ENCODE measurements at regions not wholly inside any gene's neighbourhood (a gene's known extent, or its start where the extent isn't known, plus 50 kb on each side); places are given as distances from the start of the nearest gene placed in this dataset.

DNA sequence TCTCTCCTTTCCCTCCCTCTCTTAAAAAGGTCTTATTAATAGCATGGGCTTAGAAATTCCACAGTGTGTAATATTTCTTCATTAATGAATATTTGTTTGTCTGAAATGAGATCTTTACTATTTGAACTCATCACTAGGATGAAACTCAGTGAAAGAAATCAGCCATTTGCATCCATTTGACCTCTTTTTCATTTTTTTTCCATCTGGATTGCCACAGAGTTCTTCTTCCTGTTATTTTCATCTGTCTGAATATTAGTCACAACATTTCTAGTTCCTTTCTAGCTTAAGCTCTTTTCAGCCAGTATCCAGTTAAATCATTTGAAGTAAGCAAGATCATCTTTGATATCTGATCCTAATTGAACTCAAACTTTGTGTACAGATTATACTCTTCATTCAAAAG, 69.2 kb upstream of the PLS3 start:
- peaks cover 0 to 6% (median 3%) of the 10 kb centered on the region in 4 donors for H3K4me1 ChIP-seq (ENCODE audit: control insufficient read depth in 4 of 4, insufficient read depth in 4 of 4, low read length in 3 of 4)
- H3K9ac ChIP-seq (ENCODE audit: low read depth in 1 of 2, low read length in 2 of 2), result no peak overlapping the region
- H3K9me3 ChIP-seq (ENCODE audit: control insufficient read depth in 4 of 4, low read length in 3 of 4), result no peaks in the 10 kb centered on the region
- no peak overlapping the region for H3K4me3 ChIP-seq (ENCODE audit: low read depth in 1 of 3, low read length in 3 of 3)
- TF ChIP-seq JUND (IDR thresholded peaks at IDR 0.05) (no peak), YY1 (IDR thresholded peaks at IDR 0.05) (no peak), FOXA1 (IDR thresholded peaks at IDR 0.05) (no peak), HNF4A (conservative IDR thresholded peaks at IDR 0.05) (no peak), TAF1 (conservative IDR thresholded peaks at IDR 0.05) (no peak), EGR1 (IDR thresholded peaks at IDR 0.05; ENCODE audit: low read depth in 2 of 2) (no peak), HNF4G (IDR thresholded peaks at IDR 0.05) (no peak), RAD21 (IDR thresholded peaks at IDR 0.05) (no peak)
- TF ChIP-seq, protein P1, sequence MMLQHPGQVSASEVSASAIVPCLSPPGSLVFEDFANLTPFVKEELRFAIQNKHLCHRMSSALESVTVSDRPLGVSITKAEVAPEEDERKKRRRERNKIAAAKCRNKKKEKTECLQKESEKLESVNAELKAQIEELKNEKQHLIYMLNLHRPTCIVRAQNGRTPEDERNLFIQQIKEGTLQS (IDR thresholded peaks at IDR 0.05), result no peak
- no peak overlapping the region for H3K27ac ChIP-seq (ENCODE audit: low read depth in 1 of 2, low read length in 2 of 2)
- no peaks in the 10 kb centered on the region for H3K36me3 ChIP-seq (ENCODE audit: control insufficient read depth in 4 of 4, insufficient read depth in 3 of 4, low read depth in 1 of 4, low read length in 3 of 4)
- no peak for DNase-seq (ENCODE audit: low spot score)
- H3K27me3 ChIP-seq (ENCODE audit: control insufficient read depth in 4 of 4, insufficient read depth in 4 of 4, low read length in 3 of 4), result peaks cover 0 to 3% (median 0%) of the 10 kb centered on the region in 4 donors

DNA sequence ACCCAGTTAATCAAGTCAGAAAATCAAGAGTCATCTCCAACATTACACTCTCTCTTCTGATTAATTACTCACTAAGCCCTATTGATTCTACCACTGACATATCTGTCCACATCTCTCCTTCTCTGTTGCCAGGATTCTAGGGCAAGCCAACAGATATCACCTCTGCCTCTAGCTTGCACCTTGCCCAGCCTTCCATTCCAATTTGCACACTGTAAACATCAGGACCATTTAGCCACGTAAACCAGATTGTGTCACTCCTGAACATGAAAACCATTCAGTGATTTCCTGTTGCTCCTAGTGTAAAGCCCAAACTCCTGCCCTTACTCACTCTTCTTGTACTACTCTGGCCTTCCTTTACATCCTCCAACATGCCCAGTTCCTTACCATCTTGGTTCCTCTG, 68.0 kb upstream of the PLS3 start:
- TF ChIP-seq SP1 (IDR thresholded peaks at IDR 0.05) (peak; percentile 52), JUND (IDR thresholded peaks at IDR 0.05) (peak in 1 of 2 donors; percentile 43), HNF4G (IDR thresholded peaks at IDR 0.05) (no peak), YY1 (IDR thresholded peaks at IDR 0.05) (peak; percentile 84), NR2F2 (IDR thresholded peaks at IDR 0.05) (no peak), HNF4A (conservative IDR thresholded peaks at IDR 0.05) (peak; percentile 59 to 85), TAF1 (conservative IDR thresholded peaks at IDR 0.05) (no peak), GABPA (IDR thresholded peaks at IDR 0.05 in 1 of 2, conservative IDR thresholded peaks at IDR 0.05 in 1 of 2) (peak in 1 of 2 donors; percentile 24), FOXA1 (IDR thresholded peaks at IDR 0.05) (peak; percentile 40), RAD21 (IDR thresholded peaks at IDR 0.05) (peak; percentile 27 to 55), FOXA2 (IDR thresholded peaks at IDR 0.05) (peak; percentile 92), RXRA (IDR thresholded peaks at IDR 0.05) (peak in 1 of 2 donors; percentile 81)
- TF ChIP-seq, protein P2, sequence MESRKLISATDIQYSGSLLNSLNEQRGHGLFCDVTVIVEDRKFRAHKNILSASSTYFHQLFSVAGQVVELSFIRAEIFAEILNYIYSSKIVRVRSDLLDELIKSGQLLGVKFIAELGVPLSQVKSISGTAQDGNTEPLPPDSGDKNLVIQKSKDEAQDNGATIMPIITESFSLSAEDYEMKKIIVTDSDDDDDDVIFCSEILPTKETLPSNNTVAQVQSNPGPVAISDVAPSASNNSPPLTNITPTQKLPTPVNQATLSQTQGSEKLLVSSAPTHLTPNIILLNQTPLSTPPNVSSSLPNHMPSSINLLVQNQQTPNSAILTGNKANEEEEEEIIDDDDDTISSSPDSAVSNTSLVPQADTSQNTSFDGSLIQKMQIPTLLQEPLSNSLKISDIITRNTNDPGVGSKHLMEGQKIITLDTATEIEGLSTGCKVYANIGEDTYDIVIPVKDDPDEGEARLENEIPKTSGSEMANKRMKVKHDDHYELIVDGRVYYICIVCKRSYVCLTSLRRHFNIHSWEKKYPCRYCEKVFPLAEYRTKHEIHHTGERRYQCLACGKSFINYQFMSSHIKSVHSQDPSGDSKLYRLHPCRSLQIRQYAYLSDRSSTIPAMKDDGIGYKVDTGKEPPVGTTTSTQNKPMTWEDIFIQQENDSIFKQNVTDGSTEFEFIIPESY (IDR thresholded peaks at IDR 0.05), result peak; percentile 64
- TF ChIP-seq, protein P3, sequence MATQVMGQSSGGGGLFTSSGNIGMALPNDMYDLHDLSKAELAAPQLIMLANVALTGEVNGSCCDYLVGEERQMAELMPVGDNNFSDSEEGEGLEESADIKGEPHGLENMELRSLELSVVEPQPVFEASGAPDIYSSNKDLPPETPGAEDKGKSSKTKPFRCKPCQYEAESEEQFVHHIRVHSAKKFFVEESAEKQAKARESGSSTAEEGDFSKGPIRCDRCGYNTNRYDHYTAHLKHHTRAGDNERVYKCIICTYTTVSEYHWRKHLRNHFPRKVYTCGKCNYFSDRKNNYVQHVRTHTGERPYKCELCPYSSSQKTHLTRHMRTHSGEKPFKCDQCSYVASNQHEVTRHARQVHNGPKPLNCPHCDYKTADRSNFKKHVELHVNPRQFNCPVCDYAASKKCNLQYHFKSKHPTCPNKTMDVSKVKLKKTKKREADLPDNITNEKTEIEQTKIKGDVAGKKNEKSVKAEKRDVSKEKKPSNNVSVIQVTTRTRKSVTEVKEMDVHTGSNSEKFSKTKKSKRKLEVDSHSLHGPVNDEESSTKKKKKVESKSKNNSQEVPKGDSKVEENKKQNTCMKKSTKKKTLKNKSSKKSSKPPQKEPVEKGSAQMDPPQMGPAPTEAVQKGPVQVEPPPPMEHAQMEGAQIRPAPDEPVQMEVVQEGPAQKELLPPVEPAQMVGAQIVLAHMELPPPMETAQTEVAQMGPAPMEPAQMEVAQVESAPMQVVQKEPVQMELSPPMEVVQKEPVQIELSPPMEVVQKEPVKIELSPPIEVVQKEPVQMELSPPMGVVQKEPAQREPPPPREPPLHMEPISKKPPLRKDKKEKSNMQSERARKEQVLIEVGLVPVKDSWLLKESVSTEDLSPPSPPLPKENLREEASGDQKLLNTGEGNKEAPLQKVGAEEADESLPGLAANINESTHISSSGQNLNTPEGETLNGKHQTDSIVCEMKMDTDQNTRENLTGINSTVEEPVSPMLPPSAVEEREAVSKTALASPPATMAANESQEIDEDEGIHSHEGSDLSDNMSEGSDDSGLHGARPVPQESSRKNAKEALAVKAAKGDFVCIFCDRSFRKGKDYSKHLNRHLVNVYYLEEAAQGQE (IDR thresholded peaks at IDR 0.05), result peak; percentile 38
- TF ChIP-seq, protein P4, sequence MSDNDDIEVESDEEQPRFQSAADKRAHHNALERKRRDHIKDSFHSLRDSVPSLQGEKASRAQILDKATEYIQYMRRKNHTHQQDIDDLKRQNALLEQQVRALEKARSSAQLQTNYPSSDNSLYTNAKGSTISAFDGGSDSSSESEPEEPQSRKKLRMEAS (IDR thresholded peaks at IDR 0.05), result peak; percentile 47
- TF ChIP-seq, protein P5, sequence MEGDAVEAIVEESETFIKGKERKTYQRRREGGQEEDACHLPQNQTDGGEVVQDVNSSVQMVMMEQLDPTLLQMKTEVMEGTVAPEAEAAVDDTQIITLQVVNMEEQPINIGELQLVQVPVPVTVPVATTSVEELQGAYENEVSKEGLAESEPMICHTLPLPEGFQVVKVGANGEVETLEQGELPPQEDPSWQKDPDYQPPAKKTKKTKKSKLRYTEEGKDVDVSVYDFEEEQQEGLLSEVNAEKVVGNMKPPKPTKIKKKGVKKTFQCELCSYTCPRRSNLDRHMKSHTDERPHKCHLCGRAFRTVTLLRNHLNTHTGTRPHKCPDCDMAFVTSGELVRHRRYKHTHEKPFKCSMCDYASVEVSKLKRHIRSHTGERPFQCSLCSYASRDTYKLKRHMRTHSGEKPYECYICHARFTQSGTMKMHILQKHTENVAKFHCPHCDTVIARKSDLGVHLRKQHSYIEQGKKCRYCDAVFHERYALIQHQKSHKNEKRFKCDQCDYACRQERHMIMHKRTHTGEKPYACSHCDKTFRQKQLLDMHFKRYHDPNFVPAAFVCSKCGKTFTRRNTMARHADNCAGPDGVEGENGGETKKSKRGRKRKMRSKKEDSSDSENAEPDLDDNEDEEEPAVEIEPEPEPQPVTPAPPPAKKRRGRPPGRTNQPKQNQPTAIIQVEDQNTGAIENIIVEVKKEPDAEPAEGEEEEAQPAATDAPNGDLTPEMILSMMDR (IDR thresholded peaks at IDR 0.05; ENCODE audit: low read depth, low read length, missing input control), result no peak

More for the DNA sequence above, 68.0 kb upstream of the PLS3 start:
- no peak for DNase-seq (ENCODE audit: low spot score)
- Histone ChIP-seq H3K9me3 (ENCODE audit: control insufficient read depth in 4 of 4, low read length in 3 of 4) (no peaks in the 10 kb centered on the region), H3K27me3 (ENCODE audit: control insufficient read depth in 4 of 4, insufficient read depth in 4 of 4, low read length in 3 of 4) (peaks cover 0 to 3% (median 0%) of the 10 kb centered on the region in 4 donors), H3K9ac (ENCODE audit: low read depth in 1 of 2, low read length in 2 of 2) (no peak overlapping the region), H3K4me1 (ENCODE audit: control insufficient read depth in 4 of 4, insufficient read depth in 4 of 4, low read length in 3 of 4) (peaks cover 0 to 6% (median 3%) of the 10 kb centered on the region in 4 donors), H3K4me3 (ENCODE audit: low read depth in 1 of 3, low read length in 3 of 3) (no peak overlapping the region), H3K36me3 (ENCODE audit: control insufficient read depth in 4 of 4, insufficient read depth in 3 of 4, low read depth in 1 of 4, low read length in 3 of 4) (no peaks in the 10 kb centered on the region), H3K27ac (ENCODE audit: low read depth in 1 of 2, low read length in 2 of 2) (peak overlapping the region in 1 of 2 donors; percentile 70)
- 23% methylated on average over 1 of the region's 1 CpG for WGBS
